Heart left ventricle (tissue), 13 donors: ENCODE measurements at regions not wholly inside any gene's neighbourhood (a gene's known extent, or its start where the extent isn't known, plus 50 kb on each side); places are given as distances from the start of the nearest gene placed in this dataset.

ENCODE experiments used
- CTCF ChIP-seq, 12 donors: fragments of 200-600 bp; sonication (generic) in 4 of 12; IDR thresholded peaks; one replicate each; pipeline versions ENCODE4 v1.5.0 to v1.8.0; 2018 to 2022; ENCODE audit warnings: antibody characterized with exemption in 12 of 12, mild to moderate bottlenecking in 5 of 12
- POLR2A ChIP-seq, 2 donors: fragments of 450-650 bp; IDR thresholded peaks; one replicate each; pipeline ENCODE4 v1.6.1; 2017; ENCODE audit warnings: antibody characterized with exemption in 2 of 2, mild to moderate bottlenecking in 2 of 2, moderate library complexity in 2 of 2
- donor health status: ischemic (EF 13 %, LVEDD 7.1; RV severe dilation, severe dysfunction).
- donor health status: DM: no; HTN: yes; CAD: no.
- donor health status: DM: no; HTN: no; CAD: no.
- donor health status: ischemic (EF 25% LVEDD 6.9; RV normal size, moderate dysfunction).
- donor health status: ischemic (EF 25% LVEDD 5.7; RV mildly dilated, moderate dysfunction).
- donor health status: ischemic (EF 35%, LVEDD 5.7; RV mildly dilated, moderate dysfunction).
- donor health status: nonischemic (EF 11% LVEDD 7.7; RV severe dilation, severe dysfunction).
- donor health status: DM: yes; HTN: yes; CAD: no.
- donor health status: PGD.
- donor health status: ischemic (EF 29% LVEDD 5.4; RV normal size, mild dysfunction).
- donor health status: nonischemic (EF 23%, LVEDD 6.1; RV moderate dilation, normal function).

- TF ChIP-seq CTCF (IDR thresholded peaks at IDR 0.05) (no peak), POLR2A (IDR thresholded peaks at IDR 0.05) (no peak)
Measured at GRCh38 chr2:4561196-4561595, 857.8 kb downstream of the DCDC2C start.
